ENCODE measurements at regions not wholly inside any gene's neighbourhood (a gene's known extent, or its start where the extent isn't known, plus 50 kb on each side); places are given as distances from the start of the nearest gene placed in this dataset.
"Not testable (repeated sequence)": the region's sequence is repeated elsewhere in the genome, so short reads cannot be mapped to it uniquely, and the experiment has no call there.

DNA sequence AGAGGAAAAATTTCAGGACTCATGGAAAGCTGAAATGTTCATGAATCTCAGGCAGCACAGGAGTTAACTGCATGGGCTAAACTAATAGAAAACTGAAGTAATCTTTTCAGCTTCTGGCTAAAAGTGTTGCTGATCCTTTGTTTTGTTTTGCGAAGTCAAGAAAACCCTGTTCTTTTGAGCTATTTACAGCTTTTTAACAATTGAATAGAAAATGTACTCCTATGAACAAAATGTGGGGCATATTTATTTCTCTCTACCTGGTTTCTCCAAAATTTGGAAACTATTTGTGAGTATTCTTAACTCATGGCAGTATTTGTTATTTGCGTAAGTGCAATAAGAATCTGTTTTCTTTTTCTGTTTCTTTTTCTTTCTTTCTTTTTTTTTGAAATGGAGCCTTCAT is 818.8 kb upstream of the CITED2 start:
- no peaks in the 10 kb centered on the region for H3K4me1 ChIP-seq
- H3K27me3 Mint-ChIP-seq (ENCODE audit: insufficient read depth, unreplicated experiment), result no peaks in the 10 kb centered on the region
- no peaks in the 10 kb centered on the region for H3K4me1 Mint-ChIP-seq (ENCODE audit: low read depth, unreplicated experiment)
- H3K36me3 Mint-ChIP-seq (ENCODE audit: insufficient read depth, unreplicated experiment), result no peaks in the 10 kb centered on the region
- BruUV-seq (replicated peaks), result no TSS peak
- TF ChIP-seq, protein P1, sequence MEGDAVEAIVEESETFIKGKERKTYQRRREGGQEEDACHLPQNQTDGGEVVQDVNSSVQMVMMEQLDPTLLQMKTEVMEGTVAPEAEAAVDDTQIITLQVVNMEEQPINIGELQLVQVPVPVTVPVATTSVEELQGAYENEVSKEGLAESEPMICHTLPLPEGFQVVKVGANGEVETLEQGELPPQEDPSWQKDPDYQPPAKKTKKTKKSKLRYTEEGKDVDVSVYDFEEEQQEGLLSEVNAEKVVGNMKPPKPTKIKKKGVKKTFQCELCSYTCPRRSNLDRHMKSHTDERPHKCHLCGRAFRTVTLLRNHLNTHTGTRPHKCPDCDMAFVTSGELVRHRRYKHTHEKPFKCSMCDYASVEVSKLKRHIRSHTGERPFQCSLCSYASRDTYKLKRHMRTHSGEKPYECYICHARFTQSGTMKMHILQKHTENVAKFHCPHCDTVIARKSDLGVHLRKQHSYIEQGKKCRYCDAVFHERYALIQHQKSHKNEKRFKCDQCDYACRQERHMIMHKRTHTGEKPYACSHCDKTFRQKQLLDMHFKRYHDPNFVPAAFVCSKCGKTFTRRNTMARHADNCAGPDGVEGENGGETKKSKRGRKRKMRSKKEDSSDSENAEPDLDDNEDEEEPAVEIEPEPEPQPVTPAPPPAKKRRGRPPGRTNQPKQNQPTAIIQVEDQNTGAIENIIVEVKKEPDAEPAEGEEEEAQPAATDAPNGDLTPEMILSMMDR (IDR thresholded peaks at IDR 0.05; ENCODE audit: insufficient read depth in 1 of 2, low read depth in 1 of 2, low read length in 1 of 2, severe bottlenecking in 1 of 2, unreplicated experiment in 1 of 2), result no peak
- ChIA-PET POLR2A (no interaction called here), CTCF (no interaction called here)
- H3K9me3 ChIP-seq, result no peaks in the 10 kb centered on the region
- no peaks in the 10 kb centered on the region for H3K36me3 ChIP-seq (ENCODE audit: control insufficient read depth, insufficient read depth, low read length)
- peaks cover 23% of the 10 kb centered on the region for H3K9me3 Mint-ChIP-seq (ENCODE audit: unreplicated experiment)
- no peaks in the 10 kb centered on the region for H3K27me3 ChIP-seq (replicated peaks; ENCODE audit: control insufficient read depth, insufficient read depth, low read length)
- no peak overlapping the region for H3K27ac Mint-ChIP-seq (ENCODE audit: unreplicated experiment)
- H3K4me3 ChIP-seq (ENCODE audit: low read depth, low read length), result no peak overlapping the region
- H3K4me3 Mint-ChIP-seq (ENCODE audit: unreplicated experiment), result no peak overlapping the region
- DNase-seq, result no peak
- intact Hi-C loops (cut with micrococcal nuclease; ENCODE audit: unreplicated experiment), result no loop called here

DNA sequence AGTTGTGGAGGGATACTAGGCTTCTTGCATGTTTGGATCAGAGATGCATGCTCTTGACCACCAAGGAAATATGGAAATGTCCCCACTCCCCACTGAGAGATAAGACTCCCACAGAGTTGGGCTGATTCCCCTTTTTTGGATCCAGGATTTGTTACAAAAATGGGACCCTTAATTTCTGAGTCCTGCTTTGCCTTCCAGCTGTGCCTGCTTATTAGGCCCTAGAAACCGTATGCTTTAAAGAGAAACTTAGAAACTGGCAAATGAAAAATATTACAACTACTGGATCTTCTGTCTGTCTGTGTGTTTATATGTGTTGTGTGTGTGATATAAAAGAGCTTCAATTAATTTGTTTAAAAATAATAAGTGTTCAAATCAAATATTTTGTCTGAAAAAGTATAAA is 817.6 kb upstream of the CITED2 start:
- TF ChIP-seq, protein P1 (IDR thresholded peaks at IDR 0.05; ENCODE audit: insufficient read depth in 1 of 2, low read depth in 1 of 2, low read length in 1 of 2, severe bottlenecking in 1 of 2, unreplicated experiment in 1 of 2), result no peak
- no peaks in the 10 kb centered on the region for H3K4me1 Mint-ChIP-seq (ENCODE audit: low read depth, unreplicated experiment)
- H3K4me3 ChIP-seq (ENCODE audit: low read depth, low read length), result no peak overlapping the region
- intact Hi-C loops (cut with micrococcal nuclease; ENCODE audit: unreplicated experiment), result no loop called here
- no peaks in the 10 kb centered on the region for H3K27me3 Mint-ChIP-seq (ENCODE audit: insufficient read depth, unreplicated experiment)
- H3K4me1 ChIP-seq, result no peaks in the 10 kb centered on the region
- H3K27ac Mint-ChIP-seq (ENCODE audit: unreplicated experiment), result no peak overlapping the region
- H3K4me3 Mint-ChIP-seq (ENCODE audit: unreplicated experiment), result no peak overlapping the region
- no peaks in the 10 kb centered on the region for H3K36me3 ChIP-seq (ENCODE audit: control insufficient read depth, insufficient read depth, low read length)
- no peaks in the 10 kb centered on the region for H3K9me3 ChIP-seq
- peaks cover 23% of the 10 kb centered on the region for H3K9me3 Mint-ChIP-seq (ENCODE audit: unreplicated experiment)
- DNase-seq, result no peak
- no peaks in the 10 kb centered on the region for H3K36me3 Mint-ChIP-seq (ENCODE audit: insufficient read depth, unreplicated experiment)
- ChIA-PET POLR2A (no interaction called here), CTCF (no interaction called here)
- H3K27me3 ChIP-seq (replicated peaks; ENCODE audit: control insufficient read depth, insufficient read depth, low read length), result no peaks in the 10 kb centered on the region
- BruUV-seq (replicated peaks), result no TSS peak

DNA sequence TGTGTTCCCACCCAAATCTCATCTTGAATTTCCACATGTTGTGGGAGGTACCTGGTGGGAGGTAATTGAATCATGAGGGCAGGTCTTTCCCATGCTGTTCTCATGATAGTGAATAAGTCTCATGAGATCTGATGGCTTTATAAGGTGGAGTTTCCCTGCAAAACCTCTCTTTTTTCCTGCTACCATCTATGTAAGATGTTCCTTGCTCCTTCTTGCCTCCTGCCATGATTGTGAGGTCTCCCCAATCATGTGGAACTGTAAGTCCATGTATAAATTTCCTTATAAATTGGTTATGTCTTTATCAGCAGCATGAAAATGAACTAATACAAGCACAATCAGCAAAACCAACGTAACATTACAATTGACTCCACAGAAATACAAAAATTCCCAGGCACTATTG is 814.8 kb upstream of the CITED2 start:
- H3K4me1 Mint-ChIP-seq (ENCODE audit: low read depth, unreplicated experiment); H3K4me1 ChIP-seq; H3K27me3 Mint-ChIP-seq (ENCODE audit: insufficient read depth, unreplicated experiment); H3K36me3 ChIP-seq (ENCODE audit: control insufficient read depth, insufficient read depth, low read length); H3K27ac Mint-ChIP-seq (ENCODE audit: unreplicated experiment); H3K27me3 ChIP-seq (replicated peaks; ENCODE audit: control insufficient read depth, insufficient read depth, low read length); H3K9me3 ChIP-seq; H3K36me3 Mint-ChIP-seq (ENCODE audit: insufficient read depth, unreplicated experiment); H3K4me3 ChIP-seq (ENCODE audit: low read depth, low read length); CTCF ChIA-PET; DNase-seq; intact Hi-C loops (cut with micrococcal nuclease; ENCODE audit: unreplicated experiment); BruUV-seq (replicated peaks); H3K4me3 Mint-ChIP-seq (ENCODE audit: unreplicated experiment); POLR2A ChIA-PET: not testable (repeated sequence)
- peaks cover 23% of the 10 kb centered on the region for H3K9me3 Mint-ChIP-seq (ENCODE audit: unreplicated experiment)

DNA sequence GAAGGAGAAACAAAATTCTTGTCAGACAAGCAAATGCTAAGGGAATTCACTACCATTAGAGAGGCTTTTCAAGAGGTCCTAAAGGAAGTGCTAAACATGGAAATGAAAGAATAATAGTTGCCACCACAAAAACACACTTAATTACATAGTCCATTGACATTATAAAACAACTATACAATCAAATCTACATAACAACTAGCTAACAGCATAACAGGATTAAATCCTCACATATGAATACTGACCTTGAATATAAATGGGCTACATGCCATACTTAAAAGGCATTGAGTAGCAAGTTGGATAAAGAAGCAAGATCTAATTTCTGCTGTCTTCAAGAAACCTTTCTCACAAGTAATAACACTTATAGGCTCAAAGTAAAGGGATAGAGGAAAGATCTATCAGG is 811.5 kb upstream of the CITED2 start:
- Mint-ChIP-seq H3K36me3 (ENCODE audit: insufficient read depth, unreplicated experiment) (no peaks in the 10 kb centered on the region), H3K9me3 (ENCODE audit: unreplicated experiment) (peaks cover 15% of the 10 kb centered on the region), H3K4me3 (ENCODE audit: unreplicated experiment) (no peak overlapping the region), H3K27me3 (ENCODE audit: insufficient read depth, unreplicated experiment) (no peaks in the 10 kb centered on the region), H3K4me1 (ENCODE audit: low read depth, unreplicated experiment) (no peaks in the 10 kb centered on the region), H3K27ac (ENCODE audit: unreplicated experiment) (no peak overlapping the region)
- no peaks in the 10 kb centered on the region for H3K4me1 ChIP-seq
- CTCF ChIA-PET, result no interaction called here
- no peaks in the 10 kb centered on the region for H3K27me3 ChIP-seq (replicated peaks; ENCODE audit: control insufficient read depth, insufficient read depth, low read length)
- intact Hi-C loops (cut with micrococcal nuclease; ENCODE audit: unreplicated experiment), result no loop called here
- BruUV-seq (replicated peaks), result no TSS peak
- DNase-seq, result no peak
- no peak overlapping the region for H3K4me3 ChIP-seq (ENCODE audit: low read depth, low read length)
- H3K9me3 ChIP-seq, result no peaks in the 10 kb centered on the region
- TF ChIP-seq, protein P1 (IDR thresholded peaks at IDR 0.05; ENCODE audit: insufficient read depth in 1 of 2, low read depth in 1 of 2, low read length in 1 of 2, severe bottlenecking in 1 of 2, unreplicated experiment in 1 of 2), result no peak
- H3K36me3 ChIP-seq (ENCODE audit: control insufficient read depth, insufficient read depth, low read length), result no peaks in the 10 kb centered on the region
- POLR2A ChIA-PET, result no interaction called here
